Endothelial cell of umbilical vein (primary cell): ENCODE measurements at regions not wholly inside any gene's neighbourhood (a gene's known extent, or its start where the extent isn't known, plus 50 kb on each side); places are given as distances from the start of the nearest gene placed in this dataset.

ENCODE experiments used
- BruUV-seq: library from RNA; stranded (reverse); fragments of 400-500 nt; replicated peaks from 2 replicates; lab custom pipeline; 2021; lab: Mats Ljungman, UMichigan
- CTCF ChIA-PET: fragments of 300-600, 350-600 bp; sonication (Branson Sonifier 250); formaldehyde crosslinking; loops from one replicate; lab custom pipeline; 2021; ENCODE audit warnings: antibody characterized with exemption, inconsistent platforms; lab: Charles Lee
- POLR2A ChIA-PET: fragments of 300-600, 350-600 bp; sonication (Branson Sonifier 250); formaldehyde crosslinking; loops from one replicate; lab custom pipeline; 2021; ENCODE audit warnings: antibody characterized with exemption, inconsistent platforms; lab: Charles Lee
- DNase-seq: peaks from one replicate; pipeline ENCODE4 v3.0.0-alpha.2; 2011; ENCODE audit warnings: low read depth, low spot score
- FAIRE-seq: peaks from 2 replicates; lab custom pipeline; 2011; peaks lifted over from hg19 to GRCh38; lab: Jason Lieb, UNC
- H2AFZ ChIP-seq: 2 replicates; pipeline ENCODE4 v1.6.0; 2012; ENCODE audit warnings: low read depth, low read length, control low read depth, inconsistent platforms
- H3K27ac ChIP-seq: 2 replicates; pipeline ENCODE4 v1.5.1; 2011; ENCODE audit warnings: low read depth, mild to moderate bottlenecking, control low read depth, low read length, moderate library complexity; ENCODE audit not compliant: insufficient read depth
- H3K27me3 ChIP-seq, 2 experiments: 2 replicates each; pipeline versions ENCODE4 v1.6.0 to v1.6.1; 2011; ENCODE audit warnings: low read length in 2 of 2, mixed read lengths in 1 of 2; ENCODE audit not compliant: control insufficient read depth in 2 of 2, insufficient read depth in 2 of 2
- H3K36me3 ChIP-seq, 2 experiments: 2 replicates in 1 of 2; 3 replicates in 1 of 2; pipeline ENCODE4 v1.5.1; 2011; ENCODE audit warnings: low read length in 2 of 2, mild to moderate bottlenecking in 1 of 2, moderate library complexity in 1 of 2; ENCODE audit not compliant: control insufficient read depth in 2 of 2, insufficient read depth in 2 of 2; ENCODE audit errors: extremely low read depth in 1 of 2
- H3K4me1 ChIP-seq: 3 replicates; pipeline ENCODE4 v1.5.1; 2011; ENCODE audit warnings: mild to moderate bottlenecking, low read length; ENCODE audit not compliant: control insufficient read depth, insufficient read depth; ENCODE audit errors: extremely low read depth
- H3K4me2 ChIP-seq: 2 replicates; pipeline ENCODE4 v1.6.1; 2011; ENCODE audit warnings: low read length, control low read depth, mixed read lengths; ENCODE audit not compliant: insufficient read depth
- H3K4me3 ChIP-seq, 3 experiments: fragments of 200-600 bp in 1 of 3; sonication (generic), shearing (Covaris generic) in 1 of 3; replicated peaks in 1 of 3; 2 replicates each; pipeline ENCODE4 v1.5.1; 2011 to 2016; ENCODE audit warnings: control low read depth in 3 of 3, low read length in 3 of 3, mild to moderate bottlenecking in 2 of 3, inconsistent platforms in 1 of 3, low read depth in 1 of 3, moderate library complexity in 1 of 3; ENCODE audit not compliant: insufficient read depth in 1 of 3
- H3K79me2 ChIP-seq: 2 replicates; pipeline ENCODE4 v1.6.0; 2012; ENCODE audit warnings: low read length, inconsistent platforms; ENCODE audit not compliant: control insufficient read depth, insufficient read depth
- H3K9ac ChIP-seq: replicated peaks from 2 replicates; pipeline ENCODE3; 2011; ENCODE audit warnings: low read length, control low read depth; ENCODE audit not compliant: insufficient read depth; ENCODE audit errors: extremely low read depth
- H3K9me1 ChIP-seq: replicated peaks from 3 replicates; pipeline ENCODE4 v1.6.0; 2011; ENCODE audit warnings: mild to moderate bottlenecking, low read length; ENCODE audit not compliant: control insufficient read depth, insufficient read depth; ENCODE audit errors: extremely low read depth
- H3K9me3 ChIP-seq: replicated peaks from 2 replicates; pipeline ENCODE4 v1.5.1; 2012; ENCODE audit warnings: low read length, inconsistent platforms; ENCODE audit not compliant: control insufficient read depth, insufficient read depth
- H4K20me1 ChIP-seq: replicated peaks from 2 replicates; pipeline ENCODE3; 2011; ENCODE audit warnings: mild to moderate bottlenecking, low read length; ENCODE audit not compliant: control insufficient read depth, insufficient read depth; ENCODE audit errors: extremely low read depth
- EZH2 ChIP-seq: IDR thresholded peaks from 2 replicates; pipeline ENCODE4 v1.6.1; 2012; ENCODE audit warnings: borderline replicate concordance, low read depth, mild to moderate bottlenecking, moderate library complexity, low read length, inconsistent platforms; ENCODE audit not compliant: severe bottlenecking
- FOS ChIP-seq: IDR thresholded peaks from 2 replicates; pipeline ENCODE4 v1.6.1; 2011; ENCODE audit warnings: mild to moderate bottlenecking, low read length, moderate library complexity, borderline replicate concordance; ENCODE audit not compliant: insufficient read depth
- GATA2 ChIP-seq: IDR thresholded peaks from 2 replicates; pipeline ENCODE4 v1.7.0; 2011; ENCODE audit warnings: low read depth, mild to moderate bottlenecking, moderate library complexity, mixed read lengths, low read length; ENCODE audit not compliant: insufficient read length, insufficient read depth
- JUN ChIP-seq: IDR thresholded peaks from 2 replicates; pipeline ENCODE4 v1.6.1; 2011; ENCODE audit warnings: borderline replicate concordance, low read depth; ENCODE audit not compliant: insufficient read length, insufficient read depth
- MAX ChIP-seq: IDR thresholded peaks from 2 replicates; pipeline ENCODE4 v1.6.1; 2011; ENCODE audit not compliant: insufficient read depth, insufficient read length
- MYC ChIP-seq: IDR thresholded peaks from one replicate; pipeline ENCODE4 v1.6.1; 2011; ENCODE audit warnings: mild to moderate bottlenecking, low read depth, low read length
- POLR2A ChIP-seq: IDR thresholded peaks from 2 replicates; pipeline ENCODE4 v1.6.1; 2012; ENCODE audit warnings: low read depth, mild to moderate bottlenecking, control low read depth, low read length
- POLR2AphosphoS5 ChIP-seq: IDR thresholded peaks from 2 replicates; pipeline ENCODE4 v1.6.1; 2012; ENCODE audit warnings: low read depth, mild to moderate bottlenecking, control low read depth, low read length, moderate library complexity; ENCODE audit not compliant: insufficient read depth
- dilution Hi-C: fragments of 300-500 bp; cut with MboI; formaldehyde crosslinking; loops from one replicate; pipeline ENCODE4 v1.15.0; 2019; ENCODE audit warnings: low sequenced_read_pairs; ENCODE audit not compliant: extremely low pct_ligation_motif_present
- intact Hi-C: fragments of 100-400 bp; cut with micrococcal nuclease; formaldehyde crosslinking; loops from one replicate; pipeline ENCODE4 v1.10.0; 2022
- TF ChIP-seq, protein P1 (sequence below), 2 donors: IDR thresholded peaks; 1 replicate in 1 of 2; 2 replicates in 1 of 2; pipeline ENCODE4 v1.5.1; 2011; ENCODE audit warnings: low read length in 2 of 2, mild to moderate bottlenecking in 2 of 2, moderate library complexity in 2 of 2, control low read depth in 1 of 2, inconsistent platforms in 1 of 2, low read depth in 1 of 2; ENCODE audit not compliant: insufficient read depth in 1 of 2; ENCODE audit errors: extremely low read depth in 1 of 2

GRCh38 chr20:60078351-60079250, 120.4 kb downstream of the CDH26 start:
- Histone ChIP-seq H3K27me3 (no peaks in the 10 kb centered on the region), H2AFZ (no peak overlapping the region), H3K9me1 (no peaks in the 10 kb centered on the region), H3K4me1 (no peaks in the 10 kb centered on the region), H3K4me3 (no peak overlapping the region), H3K9ac (no peak overlapping the region), H3K9me3 (peaks cover 5% of the 10 kb centered on the region), H4K20me1 (no peaks in the 10 kb centered on the region), H3K79me2 (no peaks in the 10 kb centered on the region), H3K36me3 (no peaks in the 10 kb centered on the region), H3K27ac (no peak overlapping the region), H3K4me2 (no peak overlapping the region)
- FAIRE-seq (no peak), DNase-seq (no peak)
- CTCF ChIA-PET: no interaction called here
- dilution Hi-C loops (no loop called here), intact Hi-C loops (no loop called here)
- no TSS peak for BruUV-seq
- POLR2A ChIA-PET: no interaction called here
- TF ChIP-seq POLR2A: no peak
- TF ChIP-seq MYC: no peak
- no peak for TF ChIP-seq FOS
- no peak for TF ChIP-seq JUN
- no peak for TF ChIP-seq EZH2
- no peak for TF ChIP-seq GATA2
- TF ChIP-seq MAX: no peak
- no peak for TF ChIP-seq POLR2AphosphoS5
- TF ChIP-seq, protein P1, sequence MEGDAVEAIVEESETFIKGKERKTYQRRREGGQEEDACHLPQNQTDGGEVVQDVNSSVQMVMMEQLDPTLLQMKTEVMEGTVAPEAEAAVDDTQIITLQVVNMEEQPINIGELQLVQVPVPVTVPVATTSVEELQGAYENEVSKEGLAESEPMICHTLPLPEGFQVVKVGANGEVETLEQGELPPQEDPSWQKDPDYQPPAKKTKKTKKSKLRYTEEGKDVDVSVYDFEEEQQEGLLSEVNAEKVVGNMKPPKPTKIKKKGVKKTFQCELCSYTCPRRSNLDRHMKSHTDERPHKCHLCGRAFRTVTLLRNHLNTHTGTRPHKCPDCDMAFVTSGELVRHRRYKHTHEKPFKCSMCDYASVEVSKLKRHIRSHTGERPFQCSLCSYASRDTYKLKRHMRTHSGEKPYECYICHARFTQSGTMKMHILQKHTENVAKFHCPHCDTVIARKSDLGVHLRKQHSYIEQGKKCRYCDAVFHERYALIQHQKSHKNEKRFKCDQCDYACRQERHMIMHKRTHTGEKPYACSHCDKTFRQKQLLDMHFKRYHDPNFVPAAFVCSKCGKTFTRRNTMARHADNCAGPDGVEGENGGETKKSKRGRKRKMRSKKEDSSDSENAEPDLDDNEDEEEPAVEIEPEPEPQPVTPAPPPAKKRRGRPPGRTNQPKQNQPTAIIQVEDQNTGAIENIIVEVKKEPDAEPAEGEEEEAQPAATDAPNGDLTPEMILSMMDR (IDR thresholded peaks at IDR 0.05; ENCODE audit: extremely low read depth in 1 of 2, insufficient read depth in 1 of 2, low read depth in 1 of 2, low read length in 2 of 2): no peak
